ENCODE measurements at regions not wholly inside any gene's neighbourhood (a gene's known extent, or its start where the extent isn't known, plus 50 kb on each side); places are given as distances from the start of the nearest gene placed in this dataset.

GRCh38 chr14:55734731-55735130 lies 154.7 kb downstream of the KTN1 start:
- DNase-seq: no peak

GRCh38 chr14:55739967-55740648 lies 160.1 kb downstream of the KTN1 start:
- DNase-seq: no peak

DNA sequence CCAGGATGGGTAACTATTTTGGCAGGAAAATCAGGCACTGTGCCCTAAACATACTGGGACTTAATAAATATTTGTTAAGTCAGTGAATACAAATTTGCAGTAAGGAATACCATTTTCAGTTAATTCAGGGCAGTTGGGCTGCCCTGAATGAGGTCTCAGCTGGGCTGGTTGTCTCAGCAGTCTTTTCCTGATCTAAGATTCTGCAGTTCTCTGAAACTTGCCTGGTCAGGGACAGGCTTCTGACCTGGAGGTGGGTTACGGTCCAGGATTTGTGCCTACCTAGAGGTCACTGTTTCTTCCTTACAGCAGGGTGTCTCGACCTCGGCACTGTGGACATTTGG lies 160.6 kb downstream of the KTN1 start:
- no peak for DNase-seq

DNA sequence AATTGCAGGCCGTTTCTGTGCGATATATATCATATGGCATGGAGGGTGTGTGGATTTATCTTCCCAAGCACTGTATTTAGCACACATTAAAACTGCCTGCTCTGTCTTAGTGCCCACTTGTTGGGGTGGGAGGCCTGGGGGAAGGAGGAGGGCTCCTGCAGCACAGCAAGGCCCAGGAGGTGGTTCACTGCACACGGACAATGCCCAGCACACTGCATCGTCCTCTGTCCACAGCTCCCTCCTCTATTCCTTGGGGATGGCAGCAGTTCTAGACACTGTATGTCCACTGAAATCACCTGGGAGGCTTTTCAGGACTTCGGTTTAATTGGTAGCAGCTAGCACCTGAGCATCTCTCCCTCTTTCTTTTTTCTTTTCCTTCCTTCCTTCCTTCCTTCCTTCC lies 161.2 kb downstream of the KTN1 start:
- DNase-seq: no peak

DNA sequence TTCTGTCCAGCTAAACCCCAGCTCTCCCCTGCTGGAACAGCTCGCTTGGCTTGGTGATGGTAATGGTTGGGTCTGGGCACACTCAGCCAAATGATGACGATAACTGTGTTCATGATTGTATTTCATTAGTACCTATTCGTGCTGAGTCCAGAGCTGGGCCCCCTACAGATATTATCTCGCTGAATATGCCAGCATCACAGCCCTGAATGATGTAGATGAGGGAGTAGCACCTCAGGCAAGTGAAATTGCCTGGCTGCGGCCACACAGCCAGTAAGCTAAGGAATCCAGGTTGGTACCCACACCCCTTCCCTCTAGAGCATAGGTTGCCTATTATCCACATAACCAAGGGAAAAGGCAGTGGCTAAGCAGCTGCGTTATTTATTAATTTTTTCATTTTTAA lies 163.5 kb downstream of the KTN1 start:
- no peak for DNase-seq

DNA sequence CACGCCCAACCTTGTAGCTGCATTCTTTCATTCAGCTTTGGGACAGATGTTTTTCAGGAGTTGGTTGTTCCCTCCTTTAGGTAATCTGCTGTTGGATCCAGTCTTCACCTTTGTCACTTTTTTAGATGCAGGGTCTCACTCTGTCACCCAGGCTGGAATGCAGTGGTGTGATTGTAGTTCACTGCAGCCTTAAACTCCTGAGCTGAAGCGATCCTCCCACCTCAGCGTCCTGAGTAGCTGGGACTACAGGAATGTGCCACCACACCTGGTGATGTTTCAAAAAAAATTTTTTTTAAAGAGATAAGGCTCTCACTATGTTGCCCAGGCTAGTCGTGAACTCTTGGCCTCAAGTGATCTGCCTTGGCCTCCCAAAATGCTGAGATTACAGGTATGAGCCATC lies 164.3 kb downstream of the KTN1 start:
- DNase-seq: no peak

GRCh38 chr14:55745906-55746305 lies 165.9 kb downstream of the KTN1 start:
- DNase-seq: no peak

DNA sequence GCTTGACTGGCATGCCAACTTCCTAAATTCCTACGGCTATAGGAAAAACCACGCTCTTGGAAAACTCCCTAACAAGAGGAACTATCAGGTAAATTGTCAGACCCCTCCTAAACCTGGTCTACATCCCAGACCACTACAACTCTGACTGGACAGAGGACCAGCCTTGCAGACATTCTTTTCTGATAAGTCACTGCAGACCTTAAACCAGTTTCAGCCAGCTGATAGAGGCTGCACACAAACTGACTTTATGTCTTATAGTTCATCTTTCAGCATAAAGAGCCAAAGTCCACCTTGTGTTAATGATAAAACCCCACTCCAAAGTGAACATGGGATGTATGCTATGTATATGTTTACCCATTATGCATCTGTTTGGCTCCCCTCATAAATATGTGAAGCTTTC lies 166.6 kb downstream of the KTN1 start:
- DNase-seq: no peak

- no peak for DNase-seq
Measured at GRCh38 chr14:55747186-55747585, 167.2 kb downstream of the KTN1 start.

- DNase-seq: peak; percentile 13
Measured at GRCh38 chr14:55749201-55749812, 169.3 kb downstream of the KTN1 start.

GRCh38 chr14:55749946-55750345 lies 169.9 kb downstream of the KTN1 start:
- DNase-seq: no peak

DNA sequence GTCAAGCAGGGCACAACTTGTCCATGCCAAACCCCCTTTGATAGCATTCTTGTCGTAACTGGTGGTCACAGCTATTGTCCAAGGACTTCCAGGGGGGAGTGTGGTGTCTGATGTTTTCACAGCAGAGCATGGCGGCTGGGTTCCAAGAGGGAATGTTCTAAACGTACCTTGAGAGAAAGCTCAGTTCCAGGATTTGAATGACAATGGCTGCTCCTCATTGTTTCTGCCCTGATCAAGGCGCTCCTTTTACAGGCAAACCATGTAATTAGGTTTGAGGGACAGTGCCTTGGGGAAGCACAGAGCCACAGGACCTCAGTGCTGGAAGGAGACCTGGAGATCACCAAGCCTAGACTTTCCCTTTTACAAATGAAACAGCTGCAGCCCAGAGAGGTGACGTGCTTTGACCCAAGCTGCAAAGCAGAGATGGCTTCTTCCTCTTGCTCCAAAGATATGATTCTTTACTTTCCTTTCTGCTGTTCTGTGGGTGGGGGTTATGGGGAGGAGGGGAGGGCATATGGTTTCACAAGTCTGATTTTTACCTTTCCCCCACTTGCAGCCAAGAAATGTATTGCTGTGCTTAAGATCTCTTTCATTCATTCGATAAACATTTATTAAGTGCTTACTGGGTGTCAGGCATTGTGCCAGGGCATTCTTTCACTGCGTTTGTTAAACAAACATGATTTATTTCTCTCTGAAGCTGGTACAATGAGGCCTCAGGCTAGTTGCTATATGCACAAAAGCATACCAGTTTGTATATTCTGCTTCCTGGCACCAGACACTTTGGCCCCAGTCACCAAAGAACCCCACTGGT lies 172.8 kb downstream of the KTN1 start:
- peak; percentile 66 for DNase-seq

GRCh38 chr14:55754471-55754870 lies 174.5 kb downstream of the KTN1 start:
- no peak for DNase-seq

DNA sequence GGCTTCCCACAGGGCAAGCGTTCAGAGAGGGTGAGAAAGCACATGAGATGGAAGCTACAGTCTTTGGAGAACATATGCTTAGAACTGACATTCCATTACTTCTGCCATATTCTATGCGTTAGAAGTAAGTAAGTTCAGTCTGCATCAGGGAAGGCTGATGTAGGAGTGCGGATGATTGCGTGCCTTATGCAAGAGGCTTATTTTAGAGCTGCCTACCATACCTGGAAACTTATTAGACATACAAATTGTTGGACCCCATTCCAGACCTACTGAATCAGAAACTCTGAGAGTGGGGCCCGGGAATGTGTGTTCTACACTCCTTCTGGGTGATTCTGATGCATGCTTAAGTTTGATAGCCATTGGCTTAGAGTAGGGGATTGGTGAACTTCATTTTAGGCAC lies 174.9 kb downstream of the KTN1 start:
- no peak for DNase-seq

GRCh38 chr14:55756078-55756477 lies 176.1 kb downstream of the KTN1 start:
- no peak for DNase-seq

GRCh38 chr14:55756557-55756956 lies 176.6 kb downstream of the KTN1 start:
- no peak for DNase-seq

DNA sequence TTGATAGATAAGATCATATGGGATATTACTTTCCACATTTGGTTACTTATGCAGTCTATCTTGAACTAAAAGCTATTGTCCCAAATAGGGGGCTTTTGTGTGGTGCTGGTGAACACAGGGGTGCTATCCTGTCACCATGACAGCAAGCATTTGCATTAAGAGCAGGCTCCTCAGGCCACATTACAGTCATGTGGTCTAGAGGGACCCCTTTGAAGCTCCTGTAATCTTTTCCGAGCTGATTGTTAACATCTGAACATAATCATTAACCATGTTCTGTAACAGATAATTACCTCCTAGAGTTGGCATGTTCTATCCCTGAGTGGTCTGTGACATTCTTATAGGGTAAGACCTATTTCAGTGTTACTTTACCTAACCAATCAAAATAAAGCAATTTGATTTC lies 178.8 kb downstream of the KTN1 start:
- DNase-seq: no peak

DNA sequence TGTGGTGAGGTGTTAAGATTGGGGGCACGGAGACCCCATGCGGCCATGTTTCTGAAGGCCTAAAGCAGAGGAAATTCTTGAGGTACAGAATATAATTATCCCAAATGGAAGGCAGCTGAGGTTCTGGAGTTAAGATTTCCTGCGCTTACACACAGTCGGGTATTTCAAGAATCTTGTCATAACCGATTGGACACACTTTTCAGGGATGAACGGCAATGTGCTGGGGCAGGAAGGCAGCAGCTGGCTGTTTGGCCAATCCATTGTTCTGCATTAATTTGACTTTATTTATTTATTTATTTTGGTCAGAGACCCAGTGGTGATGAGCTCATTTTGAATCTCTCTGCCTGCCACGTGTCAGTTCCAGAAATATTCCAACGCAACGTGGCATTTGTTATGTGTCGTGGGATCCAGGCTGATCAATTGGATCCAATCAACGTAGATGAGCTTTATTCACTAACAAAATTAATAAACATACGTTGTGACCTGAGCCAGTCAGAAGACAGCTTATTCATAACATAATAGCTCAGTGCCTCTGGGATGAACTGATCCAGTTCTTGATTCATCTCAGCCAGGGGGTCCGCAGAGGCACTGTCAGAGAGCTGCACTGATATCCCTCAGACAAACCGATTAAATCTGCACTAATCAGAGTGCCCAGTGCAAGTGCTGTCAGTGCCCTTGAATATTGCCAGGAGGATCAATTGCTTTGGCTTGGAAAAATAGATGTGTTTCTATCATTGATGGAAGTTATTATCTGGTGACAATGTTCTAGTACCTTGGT lies 181.0 kb downstream of the KTN1 start:
- no peak for DNase-seq

- no peak for DNase-seq
Measured at GRCh38 chr14:55761651-55762050, 181.6 kb downstream of the KTN1 start.

- no peak for DNase-seq
Measured at GRCh38 chr14:55762595-55763232, 182.7 kb downstream of the KTN1 start.

DNA sequence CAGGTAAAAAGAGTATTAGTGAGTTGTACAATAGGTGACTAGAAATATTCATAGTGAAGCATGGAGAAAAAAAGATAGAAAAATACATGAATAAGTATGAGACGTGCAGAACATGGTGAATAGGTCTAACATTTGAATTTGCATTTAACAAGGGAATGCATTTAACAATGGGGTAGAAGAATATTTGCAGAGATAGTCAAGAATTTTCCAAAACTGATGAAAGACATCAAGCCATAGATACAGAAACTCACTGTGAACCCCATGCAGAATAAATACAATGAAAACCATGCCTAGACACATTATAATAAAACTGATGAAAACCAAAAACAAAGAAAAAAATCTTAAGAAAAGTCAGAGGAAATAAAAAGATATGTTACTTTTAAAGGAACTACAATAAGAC lies 184.8 kb downstream of the KTN1 start:
- no peak for DNase-seq

GRCh38 chr14:55766071-55766470 lies 186.1 kb downstream of the KTN1 start:
- no peak for DNase-seq

DNA sequence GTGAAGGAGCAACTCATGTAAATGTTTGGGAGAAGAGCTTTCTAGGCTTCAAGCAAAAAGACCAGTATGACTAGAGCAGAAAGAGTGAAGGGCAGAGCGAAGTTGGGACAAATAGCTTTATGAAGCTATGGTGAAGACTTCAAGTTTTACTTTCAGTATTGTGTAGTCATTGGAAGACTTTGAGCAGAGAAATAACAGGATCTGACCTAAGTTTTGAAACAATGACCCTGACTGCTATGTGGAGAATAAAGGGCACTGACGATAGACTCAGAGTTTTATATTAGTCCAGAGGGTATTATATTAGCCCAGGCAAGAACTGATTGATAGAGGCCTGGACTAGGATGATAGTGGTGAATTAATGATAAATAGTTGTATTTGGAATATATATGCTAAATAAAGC lies 187.3 kb downstream of the KTN1 start:
- no peak for DNase-seq
